ENCODE measurements at regions not wholly inside any gene's neighbourhood (a gene's known extent, or its start where the extent isn't known, plus 50 kb on each side); places are given as distances from the start of the nearest gene placed in this dataset.

GRCh38 chr5:25027526-25027925, 382.7 kb upstream of the CDH10 start:
- Histone ChIP-seq H3K4me1 (no peaks in the 10 kb centered on the region), H3K4me3 (no peak overlapping the region), H3K27me3 (no peaks in the 10 kb centered on the region), H3K36me3 (no peaks in the 10 kb centered on the region), H3K9me3 (no peaks in the 10 kb centered on the region), H3K27ac (no peak overlapping the region)
- TF ChIP-seq CTCF (IDR thresholded peaks at IDR 0.05): no peak
- intact Hi-C loops (cut with DNase I): no loop called here
- ATAC-seq: no peak
- DNase-seq: peak in 1 of 4 donors; percentile 11

- DNase-seq: peak in 2 of 4 donors; percentile 59 to 64
- H3K27me3 ChIP-seq: no peaks in the 10 kb centered on the region
- H3K4me1 ChIP-seq: no peaks in the 10 kb centered on the region
- no peaks in the 10 kb centered on the region for H3K9me3 ChIP-seq
- ATAC-seq: no peak
- intact Hi-C loops (cut with DNase I): no loop called here
- no peak overlapping the region for H3K4me3 ChIP-seq
- no peaks in the 10 kb centered on the region for H3K36me3 ChIP-seq
- no peak overlapping the region for H3K27ac ChIP-seq
- TF ChIP-seq CTCF (IDR thresholded peaks at IDR 0.05): no peak
These were observed 382.3 kb upstream of the CDH10 start for GRCh38 chr5:25027061-25027460.

- intact Hi-C loops (cut with DNase I): no loop called here
- Histone ChIP-seq H3K9me3 (no peaks in the 10 kb centered on the region), H3K4me3 (no peak overlapping the region), H3K27ac (no peak overlapping the region), H3K36me3 (no peaks in the 10 kb centered on the region), H3K4me1 (no peaks in the 10 kb centered on the region), H3K27me3 (no peaks in the 10 kb centered on the region)
- DNase-seq (no peak), ATAC-seq (no peak)
- TF ChIP-seq CTCF (IDR thresholded peaks at IDR 0.05): no peak
These were observed 381.1 kb upstream of the CDH10 start for GRCh38 chr5:25025831-25026230.

- intact Hi-C loops (cut with DNase I): no loop called here
- no peak for ATAC-seq
- Histone ChIP-seq H3K4me1 (no peaks in the 10 kb centered on the region), H3K4me3 (no peak overlapping the region), H3K36me3 (no peaks in the 10 kb centered on the region), H3K9me3 (peaks cover 0 to 6% of the 10 kb centered on the region in 2 donors), H3K27me3 (no peaks in the 10 kb centered on the region), H3K27ac (no peak overlapping the region)
- no peak for DNase-seq
- TF ChIP-seq CTCF (IDR thresholded peaks at IDR 0.05): no peak
These were observed 375.7 kb upstream of the CDH10 start for GRCh38 chr5:25020454-25020853.

- Histone ChIP-seq H3K27ac (no peak overlapping the region), H3K27me3 (no peaks in the 10 kb centered on the region), H3K4me3 (no peak overlapping the region), H3K36me3 (no peaks in the 10 kb centered on the region), H3K4me1 (no peaks in the 10 kb centered on the region), H3K9me3 (peaks cover 0 to 3% of the 10 kb centered on the region in 2 donors)
- DNase-seq (no peak), ATAC-seq (no peak)
- intact Hi-C loops (cut with DNase I): no loop called here
- TF ChIP-seq CTCF (IDR thresholded peaks at IDR 0.05): no peak
These were observed 364.3 kb upstream of the CDH10 start for GRCh38 chr5:25009063-25009462.

Data from left lung (tissue), 4 donors.